T-helper 1 cell treated with Interleukin-12 subunit alpha and Interleukin-12 subunit beta and Interleukin-4 antibody, amounts not matched to agents 30 μg/mL and 1 μg/mL, for 36 hours (primary cell): ENCODE measurements at regions not wholly inside any gene's neighbourhood (a gene's known extent, or its start where the extent isn't known, plus 50 kb on each side); places are given as distances from the start of the nearest gene placed in this dataset.

Experiments
- H3K27ac Mint-ChIP-seq: one replicate; pipeline ENCODE4 v1.8.0; 2021; ENCODE audit warnings: mild to moderate bottlenecking, mixed read lengths
- H3K27me3 Mint-ChIP-seq: one replicate; pipeline ENCODE4 v1.8.0; 2021; ENCODE audit warnings: low read depth, mixed read lengths
- H3K36me3 Mint-ChIP-seq: one replicate; pipeline ENCODE4 v1.8.0; 2021; ENCODE audit warnings: low read depth, mixed read lengths
- H3K4me1 Mint-ChIP-seq: one replicate; pipeline ENCODE4 v1.8.0; 2021; ENCODE audit warnings: low read depth, mixed read lengths
- H3K4me3 Mint-ChIP-seq: one replicate; pipeline ENCODE4 v1.8.0; 2021; ENCODE audit warnings: mild to moderate bottlenecking, moderate library complexity, mixed read lengths
- H3K9me3 Mint-ChIP-seq: one replicate; pipeline ENCODE4 v1.8.0; 2021; ENCODE audit warnings: mixed read lengths

DNA sequence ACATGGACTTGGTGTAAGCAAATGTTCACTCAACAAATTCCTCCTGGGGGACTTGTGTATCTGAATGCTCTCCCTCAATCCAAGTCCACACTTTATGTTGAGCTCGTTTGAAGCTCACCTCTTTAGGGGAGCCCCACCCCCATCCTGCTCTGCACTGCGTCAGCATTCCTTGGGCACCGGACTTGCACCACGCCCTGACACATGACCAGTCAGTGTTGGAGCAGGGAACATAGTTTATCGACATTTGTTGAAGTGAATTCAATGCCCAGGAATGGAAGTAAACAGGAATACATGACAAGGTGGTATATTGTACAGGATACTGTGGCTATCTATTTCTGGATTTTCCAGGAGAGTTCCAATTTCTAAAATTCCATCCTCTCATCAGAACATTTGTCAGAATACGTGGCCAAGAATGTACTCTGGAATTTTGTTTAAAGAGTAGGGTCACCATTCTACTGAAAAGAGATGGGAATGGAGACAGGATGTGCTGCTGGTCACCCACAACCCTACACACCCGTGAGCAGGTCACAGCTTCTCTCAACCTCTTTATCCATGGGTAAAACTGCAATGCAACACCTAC lies 60.0 kb upstream of the LNX1 start:
- Mint-ChIP-seq H3K4me3 (no peak overlapping the region), H3K27ac (no peak overlapping the region), H3K36me3 (no peaks in the 10 kb centered on the region)

DNA sequence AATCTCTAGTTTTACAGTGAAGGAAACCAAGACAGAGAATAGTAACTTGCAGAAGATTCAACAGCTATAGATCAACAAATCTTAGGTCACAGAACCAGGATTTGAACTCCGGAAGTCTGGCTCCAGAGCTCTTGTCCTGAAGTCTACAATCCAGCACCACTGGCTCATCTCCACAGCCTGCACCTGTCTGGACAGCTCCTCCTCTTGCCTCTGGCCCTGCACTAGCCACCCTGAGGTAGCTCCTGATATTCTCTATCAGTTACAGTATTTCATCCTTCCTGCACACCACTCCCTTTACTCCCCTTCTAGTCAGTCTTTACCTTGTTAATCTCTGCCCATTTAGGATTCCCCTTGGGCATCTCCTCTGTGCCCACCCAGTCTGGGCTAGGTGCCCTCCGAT lies 58.1 kb upstream of the LNX1 start:
- Mint-ChIP-seq H3K4me1 (no peaks in the 10 kb centered on the region), H3K9me3 (no peaks in the 10 kb centered on the region), H3K36me3 (no peaks in the 10 kb centered on the region), H3K27me3 (no peaks in the 10 kb centered on the region), H3K4me3 (no peak overlapping the region), H3K27ac (no peak overlapping the region)

More for the DNA sequence above, 60.0 kb upstream of the LNX1 start:
- Mint-ChIP-seq H3K4me1 (no peaks in the 10 kb centered on the region), H3K27me3 (no peaks in the 10 kb centered on the region), H3K9me3 (no peaks in the 10 kb centered on the region)

DNA sequence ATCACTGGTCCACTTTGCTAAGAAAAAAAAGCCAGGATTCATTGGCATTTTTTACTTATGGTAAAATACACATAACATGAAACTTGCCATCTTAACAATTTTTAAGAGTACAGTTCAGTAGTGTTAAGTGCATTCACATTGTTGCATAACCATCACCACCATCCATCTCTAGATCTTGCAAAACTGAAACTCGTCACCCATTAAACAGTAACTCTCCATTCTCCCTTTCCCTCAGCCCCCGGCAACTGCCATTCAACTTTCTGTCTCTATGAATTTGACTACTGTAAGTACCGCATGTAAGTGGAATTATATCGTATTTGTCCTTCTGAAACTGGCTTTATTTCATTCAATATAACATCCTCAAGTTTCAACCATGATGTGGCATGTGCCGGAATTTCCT lies 56.3 kb upstream of the LNX1 start:
- Mint-ChIP-seq H3K27me3 (no peaks in the 10 kb centered on the region), H3K4me1 (no peaks in the 10 kb centered on the region), H3K27ac (no peak overlapping the region), H3K9me3 (no peaks in the 10 kb centered on the region), H3K36me3 (no peaks in the 10 kb centered on the region), H3K4me3 (no peak overlapping the region)

DNA sequence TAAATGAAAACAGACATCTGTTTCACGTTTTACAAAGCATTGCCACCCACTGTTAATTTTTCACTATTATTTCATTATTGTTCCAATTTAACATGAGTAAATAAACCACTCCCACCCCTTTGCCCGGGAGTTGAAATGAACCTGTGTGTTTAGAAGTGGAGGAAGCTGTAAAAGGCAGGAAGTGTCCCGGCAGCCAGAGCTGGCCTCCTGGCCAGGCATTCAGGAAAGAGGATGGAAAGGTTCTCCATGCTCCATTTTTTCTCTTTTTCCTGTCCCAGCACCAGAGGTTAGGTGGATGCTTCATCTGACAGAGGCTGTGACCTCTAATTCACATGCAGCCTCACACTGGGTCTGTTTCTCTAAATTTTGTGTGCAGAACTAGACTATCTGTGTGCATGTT lies 55.5 kb upstream of the LNX1 start:
- no peaks in the 10 kb centered on the region for H3K27me3 Mint-ChIP-seq
- no peak overlapping the region for H3K4me3 Mint-ChIP-seq
- H3K36me3 Mint-ChIP-seq = no peaks in the 10 kb centered on the region
- H3K9me3 Mint-ChIP-seq = no peaks in the 10 kb centered on the region
- H3K4me1 Mint-ChIP-seq = no peaks in the 10 kb centered on the region
- no peak overlapping the region for H3K27ac Mint-ChIP-seq

DNA sequence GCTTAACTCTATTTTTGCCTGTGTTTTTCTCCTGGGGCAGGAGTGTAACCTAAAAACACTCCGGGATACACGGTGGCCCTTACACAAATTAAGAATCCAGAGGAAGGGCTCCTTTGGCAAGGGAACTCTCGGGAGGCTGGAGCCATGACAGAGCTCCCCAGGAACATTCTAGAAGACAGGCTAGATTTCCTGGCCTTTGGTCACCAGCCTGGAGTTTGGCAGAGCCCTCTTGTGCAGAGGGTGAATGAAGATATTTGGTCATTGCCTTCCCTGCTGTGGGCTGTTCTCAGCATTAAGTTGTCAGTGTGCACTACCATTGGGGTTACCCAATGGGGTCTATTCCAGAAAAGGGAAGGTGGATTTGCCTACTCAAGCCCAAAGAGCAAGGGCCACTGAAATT lies 53.8 kb upstream of the LNX1 start:
- Mint-ChIP-seq H3K4me3 (no peak overlapping the region), H3K27me3 (no peaks in the 10 kb centered on the region), H3K9me3 (no peaks in the 10 kb centered on the region)

DNA sequence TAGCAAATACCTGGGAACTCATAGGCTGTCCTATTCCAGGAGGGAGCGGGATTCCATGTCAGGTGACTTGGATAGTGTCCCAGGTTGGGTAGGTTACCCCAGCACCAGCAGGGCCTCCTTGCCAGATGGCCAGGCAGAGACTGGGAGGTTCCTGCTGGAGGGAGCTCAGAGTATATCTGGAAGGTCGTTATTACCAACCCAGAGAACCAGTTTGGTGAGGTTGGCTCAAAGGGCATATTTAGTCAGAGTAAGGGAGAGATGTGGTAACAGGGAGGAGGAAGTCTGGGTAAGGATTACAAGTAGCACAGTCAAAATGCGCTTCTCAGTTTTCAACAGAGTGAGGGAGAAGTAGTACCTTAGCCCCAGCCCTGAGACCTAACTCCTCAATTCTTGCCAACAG lies 53.3 kb upstream of the LNX1 start:
- Mint-ChIP-seq H3K4me3 (no peak overlapping the region), H3K27ac (no peak overlapping the region), H3K9me3 (no peaks in the 10 kb centered on the region), H3K4me1 (no peaks in the 10 kb centered on the region), H3K36me3 (no peaks in the 10 kb centered on the region), H3K27me3 (no peaks in the 10 kb centered on the region)

More for the DNA sequence above, 53.8 kb upstream of the LNX1 start:
- H3K4me1 Mint-ChIP-seq = no peaks in the 10 kb centered on the region
- no peak overlapping the region for H3K27ac Mint-ChIP-seq
- H3K36me3 Mint-ChIP-seq = no peaks in the 10 kb centered on the region
